ENCODE measurements at regions not wholly inside any gene's neighbourhood (a gene's known extent, or its start where the extent isn't known, plus 50 kb on each side); places are given as distances from the start of the nearest gene placed in this dataset.

- H2AK5ac ChIP-seq (ENCODE audit: low read depth, low read length) = no peak overlapping the region
- no peaks in the 10 kb centered on the region for H3K36me3 ChIP-seq (ENCODE audit: control insufficient read depth, insufficient read depth, low read length)
- H3K4me1 ChIP-seq (ENCODE audit: control insufficient read depth, insufficient read depth, low read length) = no peaks in the 10 kb centered on the region
- ChIA-PET CTCF (no interaction called here), POLR2A (ENCODE audit: unreplicated experiment) (no interaction called here)
- TF ChIP-seq CEBPB (IDR thresholded peaks at IDR 0.05; ENCODE audit: low read depth, low read length) = no peak
- TF ChIP-seq MXI1 (IDR thresholded peaks at IDR 0.05; ENCODE audit: borderline replicate concordance, low read depth, low read length) = no peak
- TF ChIP-seq RAD21 (IDR thresholded peaks at IDR 0.05; ENCODE audit: low read length) = no peak
- TF ChIP-seq FOS (IDR thresholded peaks at IDR 0.05; ENCODE audit: low read depth, low read length) = no peak
- TF ChIP-seq NFE2L2 (IDR thresholded peaks at IDR 0.05; ENCODE audit: low read depth, low read length) = no peak
- TF ChIP-seq, protein P1, sequence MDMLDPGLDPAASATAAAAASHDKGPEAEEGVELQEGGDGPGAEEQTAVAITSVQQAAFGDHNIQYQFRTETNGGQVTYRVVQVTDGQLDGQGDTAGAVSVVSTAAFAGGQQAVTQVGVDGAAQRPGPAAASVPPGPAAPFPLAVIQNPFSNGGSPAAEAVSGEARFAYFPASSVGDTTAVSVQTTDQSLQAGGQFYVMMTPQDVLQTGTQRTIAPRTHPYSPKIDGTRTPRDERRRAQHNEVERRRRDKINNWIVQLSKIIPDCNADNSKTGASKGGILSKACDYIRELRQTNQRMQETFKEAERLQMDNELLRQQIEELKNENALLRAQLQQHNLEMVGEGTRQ (IDR thresholded peaks at IDR 0.05; ENCODE audit: low read depth, low read length) = no peak
- TF ChIP-seq CHD1 (IDR thresholded peaks at IDR 0.05; ENCODE audit: low read depth, low read length) = no peak
- H3K4ac ChIP-seq (ENCODE audit: low read depth, low read length) = no peak overlapping the region
- H3K4me2 ChIP-seq (ENCODE audit: low read depth, low read length) = no peak overlapping the region
- no peak overlapping the region for H3K9ac ChIP-seq (ENCODE audit: low read depth, low read length)
- no peak for ATAC-seq (ENCODE audit: low read depth)
- no peak for DNase-seq
- no peak overlapping the region for H2AK9ac ChIP-seq (replicated peaks; ENCODE audit: low read depth, low read length, poor library complexity)
- no peak overlapping the region for H2BK5ac ChIP-seq (ENCODE audit: low read depth, low read length, poor library complexity, severe bottlenecking)
- H2BK20ac ChIP-seq (ENCODE audit: low read depth, low read length) = no peak overlapping the region
- no peak overlapping the region for H3K56ac ChIP-seq (ENCODE audit: extremely low read depth, insufficient read depth, low read length)
- no peak overlapping the region for H2AFZ ChIP-seq (replicated peaks; ENCODE audit: low read length, poor library complexity)
- peaks cover 2% of the 10 kb centered on the region; the same call in 1 of the 2 replicates for H3K9me3 ChIP-seq (ENCODE audit: control insufficient read depth, insufficient read depth, low read length)
- H3K4me3 ChIP-seq (ENCODE audit: insufficient read depth, low read depth, low read length) = no peak overlapping the region
- H3K18ac ChIP-seq (ENCODE audit: low read depth, low read length) = no peak overlapping the region
- no peak overlapping the region for H3K27ac ChIP-seq (ENCODE audit: insufficient read depth, low read length)
- H3K23ac ChIP-seq (ENCODE audit: low read depth, low read length) = no peak overlapping the region
- H4K8ac ChIP-seq (ENCODE audit: low read depth in 2 of 2, low read length in 2 of 2) = no peak overlapping the region
- no peaks in the 10 kb centered on the region for H3K79me1 ChIP-seq (ENCODE audit: low read depth in 1 of 2, low read length in 2 of 2)
- no peak overlapping the region for H2BK15ac ChIP-seq (ENCODE audit: low read depth, low read length)
- H2BK120ac ChIP-seq (ENCODE audit: low read depth, low read length) = no peak overlapping the region
- no peaks in the 10 kb centered on the region for H3K27me3 ChIP-seq (ENCODE audit: control insufficient read depth, insufficient read depth, low read length)
- H4K91ac ChIP-seq (ENCODE audit: insufficient read depth, low read depth, low read length) = no peak overlapping the region
- no peaks in the 10 kb centered on the region for H3K9me1 ChIP-seq (ENCODE audit: insufficient read depth, low read length)
- H4K5ac ChIP-seq (ENCODE audit: low read depth, low read length) = no peak overlapping the region
- no CpG with 5 or more reads among the region's 2 CpGs for WGBS, 2 experiments (ENCODE audit: extremely low coverage in 2 of 2, insufficient read length in 1 of 2)
- dilution Hi-C loops (cut with HindIII; ENCODE audit: low sequenced_read_pairs, unreplicated experiment) (no loop called here), intact Hi-C loops (cut with micrococcal nuclease) (no loop called here), in situ Hi-C loops (cut with MboI; ENCODE audit: low sequenced_read_pairs) (no loop called here)
- BruUV-seq (replicated peaks) = no TSS peak
- H3K14ac ChIP-seq (replicated peaks; ENCODE audit: low read depth, low read length) = no peak overlapping the region
- no peaks in the 10 kb centered on the region for H4K20me1 ChIP-seq (ENCODE audit: insufficient read depth, low read length)
Measured at GRCh38 chr7:118563311-118563710, 338.8 kb downstream of the ANKRD7 start.

Measured in IMR-90 (cell line).